Mucosa of rectum (tissue), 2 donors: ENCODE measurements at regions not wholly inside any gene's neighbourhood (a gene's known extent, or its start where the extent isn't known, plus 50 kb on each side); places are given as distances from the start of the nearest gene placed in this dataset.

Experiments
- H3K27ac ChIP-seq, 2 donors: one replicate each; pipeline ENCODE4 v1.7.0; 2013; ENCODE audit warnings: inconsistent platforms in 2 of 2, low read depth in 2 of 2, low read length in 2 of 2
- H3K27me3 ChIP-seq, 2 donors: one replicate each; pipeline ENCODE4 v1.7.0; 2013; ENCODE audit warnings: low read length in 2 of 2; ENCODE audit not compliant: control insufficient read depth in 2 of 2, insufficient read depth in 2 of 2
- H3K36me3 ChIP-seq, 2 donors: one replicate each; pipeline ENCODE4 v1.7.0; 2013; ENCODE audit warnings: low read length in 2 of 2; ENCODE audit not compliant: control insufficient read depth in 2 of 2, insufficient read depth in 2 of 2
- H3K4me1 ChIP-seq, 2 donors: one replicate each; pipeline ENCODE4 v1.7.0; 2013; ENCODE audit warnings: low read length in 2 of 2, mild to moderate bottlenecking in 1 of 2; ENCODE audit not compliant: control insufficient read depth in 2 of 2, insufficient read depth in 2 of 2
- H3K4me3 ChIP-seq, 2 donors: one replicate each; pipeline ENCODE4 v1.7.0; 2013; ENCODE audit warnings: low read length in 2 of 2
- H3K9ac ChIP-seq, 2 donors: one replicate each; pipeline ENCODE4 v1.7.0; 2013; ENCODE audit warnings: low read length in 2 of 2, low read depth in 1 of 2, mild to moderate bottlenecking in 1 of 2
- H3K9me3 ChIP-seq, 2 donors: one replicate each; pipeline ENCODE4 v1.7.0; 2013; ENCODE audit warnings: low read length in 2 of 2; ENCODE audit not compliant: control insufficient read depth in 2 of 2
- donor health status: healthy.
- donor health status: Normal muscosa, but diverticular disease.

- no peak overlapping the region for H3K27ac ChIP-seq
These were observed 96.6 kb downstream of the SOCS6 start for GRCh38 chr18:70385474-70385873.

GRCh38 chr18:70384181-70384790 is 95.4 kb downstream of the SOCS6 start:
- peaks cover 0 to 5% of the 10 kb centered on the region in 2 donors for H3K4me1 ChIP-seq
- no peak overlapping the region for H3K4me3 ChIP-seq
- H3K27ac ChIP-seq: no peak overlapping the region
- no peaks in the 10 kb centered on the region for H3K36me3 ChIP-seq
- no peak overlapping the region for H3K9ac ChIP-seq
- H3K9me3 ChIP-seq: no peaks in the 10 kb centered on the region
- no peaks in the 10 kb centered on the region for H3K27me3 ChIP-seq

More at GRCh38 chr18:70385474-70385873, 96.6 kb downstream of the SOCS6 start:
- H3K27me3 ChIP-seq: no peaks in the 10 kb centered on the region
- H3K4me1 ChIP-seq: peaks cover 0 to 5% of the 10 kb centered on the region in 2 donors
- no peak overlapping the region for H3K4me3 ChIP-seq
- no peaks in the 10 kb centered on the region for H3K9me3 ChIP-seq
- H3K9ac ChIP-seq: no peak overlapping the region
- no peaks in the 10 kb centered on the region for H3K36me3 ChIP-seq

GRCh38 chr18:70382992-70383717 is 94.3 kb downstream of the SOCS6 start:
- Histone ChIP-seq H3K36me3 (no peaks in the 10 kb centered on the region), H3K4me3 (no peak overlapping the region), H3K9me3 (no peaks in the 10 kb centered on the region), H3K27me3 (no peaks in the 10 kb centered on the region), H3K27ac (no peak overlapping the region), H3K4me1 (peaks cover 0 to 9% of the 10 kb centered on the region in 2 donors), H3K9ac (no peak overlapping the region)

- H3K9ac ChIP-seq: peak overlapping the region in 1 of 2 donors; percentile 43
- peak overlapping the region; percentile 67 to 73 for H3K27ac ChIP-seq
- H3K4me1 ChIP-seq: peaks cover 7 to 20% of the 10 kb centered on the region in 2 donors
- H3K27me3 ChIP-seq: no peaks in the 10 kb centered on the region
- H3K4me3 ChIP-seq: peak overlapping the region in 1 of 2 donors; percentile 55
- no peaks in the 10 kb centered on the region for H3K36me3 ChIP-seq
- H3K9me3 ChIP-seq: no peaks in the 10 kb centered on the region
These were observed 93.2 kb downstream of the SOCS6 start for GRCh38 chr18:70382017-70382416.

GRCh38 chr18:70380915-70381896 is 92.4 kb downstream of the SOCS6 start:
- H3K4me1 ChIP-seq: peaks cover 11 to 23% of the 10 kb centered on the region in 2 donors
- H3K27me3 ChIP-seq: no peaks in the 10 kb centered on the region
- H3K9me3 ChIP-seq: no peaks in the 10 kb centered on the region
- peak overlapping the region; percentile 67 to 73 for H3K27ac ChIP-seq
- no peaks in the 10 kb centered on the region for H3K36me3 ChIP-seq
- peak overlapping the region in 1 of 2 donors; percentile 45 for H3K9ac ChIP-seq
- peak overlapping the region; percentile 36 to 55 for H3K4me3 ChIP-seq
